HFFc6 (cell line): ENCODE measurements at regions not wholly inside any gene's neighbourhood (a gene's known extent, or its start where the extent isn't known, plus 50 kb on each side); places are given as distances from the start of the nearest gene placed in this dataset.
A peak's percentile ranks its signal among the peaks of the same experiment; 100 is the strongest.
"Not testable (repeated sequence)": the region's sequence is repeated elsewhere in the genome, so short reads cannot be mapped to it uniquely, and the experiment has no call there.

Experiments used
- DNase-seq: peaks from one replicate; pipeline ENCODE4 v3.0.0-alpha.2; 2018
- H3K27ac Mint-ChIP-seq: 2 replicates; pipeline ENCODE4 v1.8.0; 2020; ENCODE audit warnings: mild to moderate bottlenecking, mixed read lengths
- H3K27me3 Mint-ChIP-seq: 2 replicates; pipeline ENCODE4 v1.8.0; 2021; ENCODE audit warnings: mild to moderate bottlenecking, moderate library complexity, mixed read lengths; ENCODE audit not compliant: insufficient read depth
- H3K36me3 Mint-ChIP-seq: 2 replicates; pipeline ENCODE4 v1.8.0; 2021; ENCODE audit warnings: low read depth, mixed read lengths
- H3K4me1 Mint-ChIP-seq: 2 replicates; pipeline ENCODE4 v1.8.0; 2020; ENCODE audit warnings: low read depth, mixed read lengths
- H3K4me3 Mint-ChIP-seq: 2 replicates; pipeline ENCODE4 v1.8.0; 2020; ENCODE audit warnings: mild to moderate bottlenecking, moderate library complexity, mixed read lengths
- H3K9me3 Mint-ChIP-seq: 2 replicates; pipeline ENCODE4 v1.8.0; 2020; ENCODE audit warnings: mild to moderate bottlenecking, mixed read lengths
- TF ChIP-seq, protein P1 (sequence below): fragments of 200-600 bp; sonication (generic); IDR thresholded peaks from 2 replicates; pipeline ENCODE4 v1.5.0; 2021; ENCODE audit warnings: antibody characterized with exemption, mild to moderate bottlenecking

GRCh38 chr1:245074898-245075297, 79.9 kb upstream of the KIF26B start:
- peaks cover 1% of the 10 kb centered on the region for H3K27me3 Mint-ChIP-seq
- H3K4me3 Mint-ChIP-seq: no peak overlapping the region
- peaks cover 4% of the 10 kb centered on the region; the same call in 1 of the 2 replicates for H3K9me3 Mint-ChIP-seq
- peaks cover 13% of the 10 kb centered on the region for H3K36me3 Mint-ChIP-seq
- H3K4me1 Mint-ChIP-seq: peaks cover 18% of the 10 kb centered on the region
- DNase-seq: no peak
- no peak overlapping the region for H3K27ac Mint-ChIP-seq
- TF ChIP-seq, protein P1, sequence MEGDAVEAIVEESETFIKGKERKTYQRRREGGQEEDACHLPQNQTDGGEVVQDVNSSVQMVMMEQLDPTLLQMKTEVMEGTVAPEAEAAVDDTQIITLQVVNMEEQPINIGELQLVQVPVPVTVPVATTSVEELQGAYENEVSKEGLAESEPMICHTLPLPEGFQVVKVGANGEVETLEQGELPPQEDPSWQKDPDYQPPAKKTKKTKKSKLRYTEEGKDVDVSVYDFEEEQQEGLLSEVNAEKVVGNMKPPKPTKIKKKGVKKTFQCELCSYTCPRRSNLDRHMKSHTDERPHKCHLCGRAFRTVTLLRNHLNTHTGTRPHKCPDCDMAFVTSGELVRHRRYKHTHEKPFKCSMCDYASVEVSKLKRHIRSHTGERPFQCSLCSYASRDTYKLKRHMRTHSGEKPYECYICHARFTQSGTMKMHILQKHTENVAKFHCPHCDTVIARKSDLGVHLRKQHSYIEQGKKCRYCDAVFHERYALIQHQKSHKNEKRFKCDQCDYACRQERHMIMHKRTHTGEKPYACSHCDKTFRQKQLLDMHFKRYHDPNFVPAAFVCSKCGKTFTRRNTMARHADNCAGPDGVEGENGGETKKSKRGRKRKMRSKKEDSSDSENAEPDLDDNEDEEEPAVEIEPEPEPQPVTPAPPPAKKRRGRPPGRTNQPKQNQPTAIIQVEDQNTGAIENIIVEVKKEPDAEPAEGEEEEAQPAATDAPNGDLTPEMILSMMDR: no peak

DNA sequence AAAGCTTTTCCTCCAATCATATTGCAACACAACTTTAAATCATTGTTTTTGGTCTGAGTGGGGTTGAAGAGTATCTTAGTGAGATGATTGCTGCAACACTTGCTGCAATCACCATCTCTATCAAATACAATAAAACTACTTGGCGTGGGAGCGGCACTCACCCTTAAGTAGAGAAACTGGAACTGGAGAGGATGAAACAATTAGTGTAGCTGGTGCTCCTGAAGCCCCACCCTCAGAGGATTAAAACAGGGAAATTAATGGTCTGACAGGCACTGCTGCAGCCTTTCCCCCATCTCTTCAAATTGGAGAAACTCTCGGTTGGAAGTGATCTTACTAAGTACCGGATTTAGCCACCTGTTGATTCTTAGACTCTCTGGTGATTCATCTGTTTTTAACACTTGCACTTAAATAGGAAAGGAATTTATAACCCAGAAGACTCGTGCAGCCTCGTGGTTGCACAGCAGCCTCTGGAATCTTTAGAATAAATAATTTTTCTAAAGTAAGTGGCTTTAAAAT, 80.5 kb upstream of the KIF26B start:
- DNase-seq: peak; percentile 25
- TF ChIP-seq, protein P1: no peak
- no peak overlapping the region for H3K27ac Mint-ChIP-seq

DNA sequence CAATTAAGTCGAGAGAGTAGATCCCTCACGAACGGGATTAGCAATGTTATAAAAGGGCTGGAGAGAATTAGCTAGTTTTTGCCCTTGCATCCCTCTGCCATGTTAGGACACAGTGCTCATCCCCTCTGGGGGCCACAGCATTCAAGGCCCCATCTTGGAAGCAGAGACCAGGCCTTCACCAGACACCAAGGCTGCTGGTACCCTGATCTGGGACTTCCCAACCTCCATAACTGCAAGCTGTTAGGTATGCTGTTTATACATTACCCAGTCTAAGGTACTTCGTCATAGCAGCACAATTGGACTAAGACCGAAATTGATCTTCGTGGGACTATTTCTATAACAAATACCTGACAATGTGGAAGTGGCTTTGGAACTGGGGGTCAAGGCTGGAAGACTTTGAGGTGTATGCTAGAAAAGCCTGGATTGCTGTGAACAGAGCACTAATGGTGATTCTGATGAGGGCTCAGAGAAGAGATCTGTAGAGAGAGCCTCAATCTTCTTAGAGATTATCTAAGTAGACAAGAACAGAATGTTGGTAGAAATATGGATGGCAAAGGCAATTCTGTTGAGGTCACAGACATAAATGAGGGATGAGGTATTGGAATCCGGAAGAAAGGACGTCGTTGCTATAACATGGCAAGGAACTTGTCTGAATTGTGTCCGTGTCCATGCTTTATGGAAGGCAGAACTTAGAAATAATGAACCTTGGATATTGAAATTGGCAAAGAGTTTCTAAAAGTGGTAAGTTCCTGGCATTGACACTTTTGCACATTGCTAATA, 83.8 kb upstream of the KIF26B start:
- TF ChIP-seq, protein P1: no peak
- no peak overlapping the region for H3K4me3 Mint-ChIP-seq
- H3K36me3 Mint-ChIP-seq: peaks cover 13% of the 10 kb centered on the region
- H3K4me1 Mint-ChIP-seq: peaks cover 22% of the 10 kb centered on the region
- no peak overlapping the region for H3K27ac Mint-ChIP-seq
- peaks cover 1% of the 10 kb centered on the region; the same call in 1 of the 2 replicates for H3K27me3 Mint-ChIP-seq
- peaks cover 4% of the 10 kb centered on the region; the same call in 1 of the 2 replicates for H3K9me3 Mint-ChIP-seq
- DNase-seq: no peak

More for the DNA sequence above, 80.5 kb upstream of the KIF26B start:
- H3K27me3 Mint-ChIP-seq: peaks cover 1% of the 10 kb centered on the region
- peaks cover 17% of the 10 kb centered on the region for H3K4me1 Mint-ChIP-seq
- H3K9me3 Mint-ChIP-seq: peaks cover 4% of the 10 kb centered on the region; the same call in 1 of the 2 replicates
- peak overlapping the region; percentile 25; the same call in 1 of the 2 replicates for H3K4me3 Mint-ChIP-seq
- peaks cover 13% of the 10 kb centered on the region for H3K36me3 Mint-ChIP-seq

GRCh38 chr1:245067257-245067656, 87.5 kb upstream of the KIF26B start:
- peaks cover 9% of the 10 kb centered on the region; the same call in 1 of the 2 replicates for H3K36me3 Mint-ChIP-seq
- no peaks in the 10 kb centered on the region for H3K27me3 Mint-ChIP-seq
- TF ChIP-seq, protein P1: no peak
- H3K4me1 Mint-ChIP-seq: peaks cover 8% of the 10 kb centered on the region; the same call in 1 of the 2 replicates
- no peak for DNase-seq
- H3K9me3 Mint-ChIP-seq: no peaks in the 10 kb centered on the region
- H3K4me3 Mint-ChIP-seq: no peak overlapping the region
- H3K27ac Mint-ChIP-seq: no peak overlapping the region

GRCh38 chr1:245062741-245063305, 92.0 kb upstream of the KIF26B start:
- Mint-ChIP-seq H3K4me3 (no peak overlapping the region), H3K27me3 (no peaks in the 10 kb centered on the region), H3K4me1 (peaks cover 8% of the 10 kb centered on the region; the same call in 1 of the 2 replicates), H3K36me3 (no peaks in the 10 kb centered on the region), H3K9me3 (no peaks in the 10 kb centered on the region), H3K27ac (no peak overlapping the region)
- DNase-seq: no peak
- TF ChIP-seq, protein P1: no peak

DNA sequence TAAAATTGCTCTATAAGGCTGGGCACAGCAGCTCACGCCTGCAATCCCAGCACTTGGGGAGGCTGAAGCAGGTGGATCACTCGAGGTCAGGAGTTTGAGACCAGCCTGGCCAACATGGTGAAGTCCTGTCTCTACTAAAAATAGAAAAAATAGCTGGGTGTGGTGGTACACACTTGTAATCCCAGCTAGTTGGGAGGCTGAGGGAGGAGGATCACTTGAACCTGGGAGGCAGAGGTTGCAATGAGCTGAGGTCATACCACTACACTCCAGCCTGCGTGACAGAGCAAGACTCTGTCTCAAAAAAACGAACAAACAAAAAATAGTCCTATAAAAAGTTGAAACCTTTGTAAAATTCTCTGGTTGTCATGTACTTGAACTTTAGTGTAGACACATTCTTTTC, 93.0 kb upstream of the KIF26B start:
- not testable (repeated sequence) for H3K36me3 Mint-ChIP-seq, H3K27ac Mint-ChIP-seq, DNase-seq, H3K4me1 Mint-ChIP-seq, H3K4me3 Mint-ChIP-seq, H3K9me3 Mint-ChIP-seq, H3K27me3 Mint-ChIP-seq
